Stimulated activated CD4-positive, alpha-beta T cell treated with anti-CD3 and anti-CD28 coated beads, Interleukin-2, amount 100 ng/mL, for 24 hours (primary cell): ENCODE measurements at regions not wholly inside any gene's neighbourhood (a gene's known extent, or its start where the extent isn't known, plus 50 kb on each side); places are given as distances from the start of the nearest gene placed in this dataset.
A peak's percentile ranks its signal among the peaks of the same experiment; 100 is the strongest.

Experiments used
- DNase-seq, 2 donors: peaks; one replicate each; pipeline ENCODE4 v3.0.0-alpha.2; 2020

- DNase-seq = no peak
These were observed 253.5 kb downstream of the SPTSSA start for GRCh38 chr14:34208532-34208931.

DNA sequence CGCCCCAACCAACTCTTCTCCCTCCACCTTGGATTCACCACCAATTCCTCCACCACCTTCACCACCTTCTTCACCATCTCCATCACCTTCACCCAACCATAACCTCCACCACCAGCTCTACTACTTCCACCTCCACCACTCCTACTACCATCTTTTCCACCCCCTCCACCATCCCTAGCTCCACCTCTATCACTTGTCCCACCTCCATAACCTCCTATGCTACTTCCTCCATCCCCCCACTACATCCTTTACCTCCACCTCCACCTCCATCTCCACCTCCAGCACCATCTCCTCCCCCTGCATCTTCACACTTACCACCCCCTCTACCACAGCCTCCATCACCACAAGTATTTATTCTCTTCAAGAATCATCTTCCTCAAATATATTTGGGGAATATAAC lies 254.9 kb upstream of the EGLN3 start:
- DNase-seq = no peak

- DNase-seq = no peak
These were observed 253.9 kb upstream of the EGLN3 start for GRCh38 chr14:34204774-34205173.

DNA sequence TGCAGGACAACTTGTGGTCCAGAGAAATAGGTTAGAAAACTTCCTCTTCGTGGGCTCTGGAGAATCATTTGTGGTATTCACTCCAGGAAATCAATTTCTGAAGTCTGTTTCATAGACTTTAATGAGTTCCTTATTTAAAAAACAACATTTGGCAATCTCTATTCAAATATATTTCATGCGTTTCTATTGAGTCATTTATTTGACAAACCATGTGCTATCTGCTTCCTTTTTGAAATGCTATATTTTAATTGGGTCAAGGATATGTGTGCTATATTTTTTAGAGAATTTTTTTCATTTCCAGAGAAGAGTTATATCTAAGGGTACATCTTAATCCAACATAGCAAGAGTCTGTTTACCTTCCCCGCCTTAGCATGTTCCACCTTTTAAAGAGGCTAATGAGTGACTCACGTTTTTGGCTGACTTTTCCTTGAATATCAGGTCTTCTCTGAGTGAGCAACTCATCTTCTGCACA lies 252.4 kb upstream of the EGLN3 start:
- no peak for DNase-seq

DNA sequence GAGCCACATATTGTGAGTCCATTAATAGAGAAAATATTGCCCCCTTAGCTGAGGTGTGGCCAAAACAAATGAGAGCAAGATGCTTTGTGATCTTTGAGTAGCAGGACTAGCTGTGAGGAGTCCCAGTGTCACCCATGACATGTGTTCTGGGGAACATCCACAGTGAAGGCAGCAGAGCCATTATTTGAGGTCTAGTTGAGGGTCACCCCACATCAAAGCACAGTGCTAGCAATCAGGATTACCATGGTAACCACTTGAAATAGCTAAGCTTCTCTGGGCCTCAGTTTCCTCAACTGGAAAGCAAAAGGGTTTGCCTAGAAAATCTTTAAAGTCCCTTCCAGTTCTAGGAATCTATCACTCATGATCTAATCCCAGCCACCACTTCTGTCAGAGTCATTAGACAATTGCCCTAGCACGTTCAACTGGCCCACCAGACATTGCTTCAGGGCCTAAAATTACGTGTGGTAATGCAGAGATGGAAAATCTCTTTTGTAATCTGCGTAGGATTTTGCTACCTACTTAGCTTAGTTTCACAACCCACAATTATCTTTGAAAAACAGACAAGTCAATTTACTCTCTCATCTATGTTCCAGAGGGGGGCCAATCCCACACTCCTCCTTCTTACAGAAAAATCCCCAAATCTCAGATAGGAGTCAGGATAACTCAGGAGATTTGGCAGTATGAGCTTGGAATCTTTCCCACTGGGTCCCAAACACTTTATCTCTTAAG lies 251.2 kb upstream of the EGLN3 start:
- no peak for DNase-seq

GRCh38 chr14:34199585-34199984 lies 248.7 kb upstream of the EGLN3 start:
- DNase-seq = peak; percentile 20 to 37

GRCh38 chr14:34198096-34198495 lies 247.2 kb upstream of the EGLN3 start:
- no peak for DNase-seq

DNA sequence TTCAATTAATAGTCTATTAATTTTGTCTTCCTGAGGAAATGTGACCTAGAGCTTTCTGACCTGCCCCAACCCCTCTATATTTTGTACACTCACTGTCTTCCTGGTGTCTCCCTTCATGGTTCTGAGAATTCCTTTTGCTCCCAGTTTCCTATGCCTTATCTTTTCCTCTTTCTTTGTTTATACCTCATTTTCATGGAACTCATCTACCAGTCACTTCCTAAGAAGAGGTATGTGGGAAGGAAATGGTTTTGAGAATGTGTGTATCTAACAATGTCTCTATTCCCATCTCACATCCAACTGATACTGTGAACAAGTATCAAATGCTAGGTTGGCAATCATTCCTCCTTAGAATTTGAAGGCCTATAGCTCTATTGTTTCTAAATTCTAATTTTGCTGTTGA lies 245.1 kb upstream of the EGLN3 start:
- no peak for DNase-seq

DNA sequence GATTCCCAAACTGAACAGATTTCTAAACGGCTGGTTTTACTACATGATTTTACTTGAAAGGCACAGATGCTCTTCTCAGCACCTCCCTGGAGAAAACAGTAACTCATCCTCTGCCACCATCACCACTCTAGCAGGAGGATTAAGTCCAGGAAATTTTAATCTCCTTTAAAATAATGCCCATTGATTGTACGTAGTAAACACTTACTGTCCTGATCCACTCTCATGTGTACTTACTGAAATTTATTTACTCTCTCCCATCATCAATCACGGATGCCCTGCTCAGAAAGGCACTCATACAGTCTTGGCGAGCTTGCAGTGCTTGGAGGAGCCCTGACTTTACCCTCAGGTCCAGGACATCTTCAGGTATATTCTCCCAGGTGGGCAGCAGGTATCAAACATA lies 239.8 kb upstream of the EGLN3 start:
- no peak for DNase-seq

- DNase-seq = no peak
These were observed 239.0 kb upstream of the EGLN3 start for GRCh38 chr14:34189866-34190265.

DNA sequence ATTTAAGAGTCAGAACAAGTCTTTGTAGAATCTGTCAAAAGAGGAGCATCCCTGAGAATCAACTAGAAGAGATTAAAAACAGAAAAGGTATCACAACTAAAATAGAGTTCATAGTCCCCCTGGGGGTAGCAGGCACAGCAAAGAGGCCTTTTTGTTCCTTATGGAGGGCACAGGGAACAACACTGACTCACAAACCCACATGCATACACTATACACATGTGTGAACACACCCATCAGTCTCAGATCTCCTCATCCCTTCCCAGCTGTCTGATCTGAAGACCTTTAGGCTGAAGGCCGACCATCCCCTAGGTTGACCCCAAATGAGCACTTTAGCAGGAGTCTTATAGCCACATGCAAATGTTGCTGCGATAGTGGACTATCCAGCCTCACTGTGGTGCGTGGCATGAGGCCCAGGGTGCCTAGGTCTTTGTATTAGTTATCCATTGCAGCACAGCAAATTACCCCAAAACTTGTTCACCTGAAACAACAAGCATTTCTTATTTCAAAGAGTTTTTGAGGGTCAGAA lies 236.7 kb upstream of the EGLN3 start:
- no peak for DNase-seq

GRCh38 chr14:34187061-34187460 lies 236.2 kb upstream of the EGLN3 start:
- DNase-seq = no peak

GRCh38 chr14:34184126-34184525 lies 233.3 kb upstream of the EGLN3 start:
- DNase-seq = no peak

DNA sequence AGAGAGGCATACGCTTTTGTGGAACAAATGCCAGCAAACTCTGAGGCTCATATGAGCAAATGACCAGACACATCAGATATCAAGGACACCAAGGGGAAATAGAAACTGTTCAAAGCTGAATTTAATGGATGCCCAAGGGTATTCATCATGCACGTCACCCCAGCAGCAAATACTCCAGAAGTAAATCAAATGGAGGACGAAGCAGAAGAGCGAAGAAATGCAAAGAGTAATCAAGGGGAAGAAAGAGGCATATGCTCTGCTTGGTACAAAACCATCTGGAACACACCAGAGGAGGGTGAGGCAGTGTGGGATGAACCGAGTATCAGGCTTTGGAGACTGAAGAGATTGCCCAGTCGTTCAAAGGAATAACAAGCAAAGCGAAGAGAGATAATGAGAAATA lies 232.6 kb upstream of the EGLN3 start:
- no peak for DNase-seq

DNA sequence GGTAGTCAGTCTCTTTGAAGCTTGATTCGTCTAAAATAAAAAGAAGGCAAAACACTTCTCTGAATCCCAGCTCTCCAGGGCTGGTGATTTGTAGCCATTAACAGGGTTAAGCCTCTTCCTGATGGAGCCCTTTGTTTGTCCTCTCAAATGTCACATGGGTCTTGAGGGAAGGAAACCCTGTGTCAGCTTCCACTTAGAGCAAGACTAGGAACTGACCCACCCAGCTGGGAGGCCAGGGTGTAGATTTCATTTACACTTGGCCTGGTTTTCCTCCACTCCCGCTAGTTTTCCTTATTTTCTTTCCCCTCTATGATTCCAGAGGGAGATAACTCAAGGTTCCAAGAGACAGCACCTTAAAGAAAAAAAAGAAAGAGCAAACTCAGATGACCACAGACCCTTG lies 230.5 kb upstream of the EGLN3 start:
- no peak for DNase-seq

DNA sequence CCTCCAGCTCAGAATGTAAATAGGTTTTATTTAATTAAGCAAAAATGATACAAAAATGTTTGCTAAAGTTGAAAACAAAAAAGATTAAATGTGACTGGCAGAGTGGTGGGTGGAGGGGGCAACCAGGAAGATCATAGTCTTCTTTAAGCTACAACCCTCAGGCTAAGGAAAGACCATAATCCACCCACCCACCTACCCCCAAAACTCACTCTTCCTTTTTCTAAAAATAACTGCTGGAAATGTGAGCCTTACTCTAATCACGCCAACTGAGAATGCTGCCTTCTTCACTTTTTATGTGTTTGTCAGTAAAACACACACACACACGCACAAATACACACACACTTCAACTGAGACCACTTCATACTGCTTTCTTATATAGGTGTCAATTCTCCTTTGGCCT lies 230.0 kb upstream of the EGLN3 start:
- no peak for DNase-seq

- no peak for DNase-seq
These were observed 229.6 kb upstream of the EGLN3 start for GRCh38 chr14:34180434-34180833.

- no peak for DNase-seq
These were observed 228.9 kb upstream of the EGLN3 start for GRCh38 chr14:34179727-34180126.

GRCh38 chr14:34177466-34177865 lies 226.6 kb upstream of the EGLN3 start:
- no peak for DNase-seq

DNA sequence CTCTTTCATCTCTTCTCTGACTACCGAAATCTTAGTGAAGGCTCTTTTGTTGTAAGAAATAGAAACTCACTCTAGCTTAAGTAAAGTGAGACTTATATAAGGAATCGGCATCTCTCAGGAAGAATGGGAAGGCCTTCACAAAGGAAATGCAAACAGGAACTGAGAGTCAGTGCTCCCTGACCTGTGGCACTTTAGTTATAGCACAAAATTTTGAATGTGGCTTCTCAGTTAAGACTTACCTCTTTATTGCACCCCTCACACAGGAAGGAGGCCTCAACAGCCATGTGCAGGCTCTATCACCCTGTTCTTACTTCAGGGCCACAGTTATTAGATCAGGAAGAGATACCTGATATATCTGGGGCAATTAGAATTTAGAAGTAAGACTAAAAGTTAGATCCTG lies 224.7 kb upstream of the EGLN3 start:
- no peak for DNase-seq

DNA sequence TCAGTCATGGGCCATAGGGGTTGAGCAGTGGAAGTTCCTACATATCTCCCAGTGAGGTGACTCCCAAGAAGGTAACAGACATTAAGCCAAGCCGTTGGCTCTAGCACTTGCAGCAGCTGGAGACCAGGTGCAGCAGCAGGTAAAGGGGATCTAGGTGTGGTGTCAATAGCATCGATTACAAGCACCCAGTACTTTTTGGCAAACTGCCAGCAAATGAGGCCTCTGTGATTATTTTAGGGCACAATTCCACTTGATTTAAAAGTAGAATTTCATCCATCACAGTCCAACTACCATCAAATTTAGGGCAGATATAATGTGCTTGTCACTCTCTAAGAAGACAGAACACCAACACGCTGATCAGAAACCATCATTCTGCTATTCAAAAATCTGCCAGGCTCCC lies 224.1 kb upstream of the EGLN3 start:
- DNase-seq = no peak

- DNase-seq = no peak
These were observed 223.0 kb upstream of the EGLN3 start for GRCh38 chr14:34173916-34174315.

GRCh38 chr14:34172550-34173368 lies 221.9 kb upstream of the EGLN3 start:
- DNase-seq = no peak

DNA sequence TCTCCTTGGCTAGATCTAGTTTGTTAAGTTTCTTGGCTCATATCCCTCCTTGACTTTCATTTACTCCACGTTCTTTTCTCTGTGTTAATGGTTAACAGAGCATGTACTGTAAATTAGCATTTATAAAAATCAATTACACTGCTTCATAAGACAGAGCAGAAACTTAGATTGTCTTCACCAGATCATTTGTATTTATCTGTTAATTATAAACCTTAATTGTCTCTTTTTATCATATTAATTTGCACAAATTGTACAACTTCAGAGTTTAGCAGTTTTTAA lies 221.2 kb upstream of the EGLN3 start:
- no peak for DNase-seq
